ENCODE measurements at regions not wholly inside any gene's neighbourhood (a gene's known extent, or its start where the extent isn't known, plus 50 kb on each side); places are given as distances from the start of the nearest gene placed in this dataset.

DNA sequence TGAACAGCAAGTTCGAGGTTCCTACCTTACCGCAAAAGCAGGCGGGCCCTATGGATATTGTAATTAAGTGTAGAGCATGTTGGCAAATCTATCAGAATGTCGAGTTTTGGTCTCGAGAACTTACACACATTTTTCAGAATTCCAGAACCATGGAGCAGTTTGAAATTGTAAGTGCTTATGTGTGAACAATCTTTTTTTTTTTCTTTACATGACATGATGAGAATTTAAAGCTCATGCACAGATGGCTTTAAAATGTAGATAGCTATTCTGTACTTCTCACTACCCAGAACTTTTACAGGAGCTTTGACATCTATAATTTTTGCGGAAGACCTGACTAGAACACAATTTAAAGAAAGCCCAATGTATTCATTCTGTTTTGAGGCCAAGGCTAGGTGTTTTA is 117.8 kb upstream of the RSPO3 start:
- intact Hi-C loops (cut with micrococcal nuclease) = no loop called here
- Histone ChIP-seq H3K36me3 (no peaks in the 10 kb centered on the region), H3K4me3 (no peak overlapping the region), H3K27ac (replicated peaks) (no peak overlapping the region), H3K27me3 (ENCODE audit: low read depth) (no peaks in the 10 kb centered on the region), H3K4me1 (no peaks in the 10 kb centered on the region), H3K9me3 (replicated peaks) (no peaks in the 10 kb centered on the region)
- TF ChIP-seq, protein P1, sequence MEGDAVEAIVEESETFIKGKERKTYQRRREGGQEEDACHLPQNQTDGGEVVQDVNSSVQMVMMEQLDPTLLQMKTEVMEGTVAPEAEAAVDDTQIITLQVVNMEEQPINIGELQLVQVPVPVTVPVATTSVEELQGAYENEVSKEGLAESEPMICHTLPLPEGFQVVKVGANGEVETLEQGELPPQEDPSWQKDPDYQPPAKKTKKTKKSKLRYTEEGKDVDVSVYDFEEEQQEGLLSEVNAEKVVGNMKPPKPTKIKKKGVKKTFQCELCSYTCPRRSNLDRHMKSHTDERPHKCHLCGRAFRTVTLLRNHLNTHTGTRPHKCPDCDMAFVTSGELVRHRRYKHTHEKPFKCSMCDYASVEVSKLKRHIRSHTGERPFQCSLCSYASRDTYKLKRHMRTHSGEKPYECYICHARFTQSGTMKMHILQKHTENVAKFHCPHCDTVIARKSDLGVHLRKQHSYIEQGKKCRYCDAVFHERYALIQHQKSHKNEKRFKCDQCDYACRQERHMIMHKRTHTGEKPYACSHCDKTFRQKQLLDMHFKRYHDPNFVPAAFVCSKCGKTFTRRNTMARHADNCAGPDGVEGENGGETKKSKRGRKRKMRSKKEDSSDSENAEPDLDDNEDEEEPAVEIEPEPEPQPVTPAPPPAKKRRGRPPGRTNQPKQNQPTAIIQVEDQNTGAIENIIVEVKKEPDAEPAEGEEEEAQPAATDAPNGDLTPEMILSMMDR (IDR thresholded peaks at IDR 0.05; ENCODE audit: borderline replicate concordance) = no peak
- no peak for DNase-seq

DNA sequence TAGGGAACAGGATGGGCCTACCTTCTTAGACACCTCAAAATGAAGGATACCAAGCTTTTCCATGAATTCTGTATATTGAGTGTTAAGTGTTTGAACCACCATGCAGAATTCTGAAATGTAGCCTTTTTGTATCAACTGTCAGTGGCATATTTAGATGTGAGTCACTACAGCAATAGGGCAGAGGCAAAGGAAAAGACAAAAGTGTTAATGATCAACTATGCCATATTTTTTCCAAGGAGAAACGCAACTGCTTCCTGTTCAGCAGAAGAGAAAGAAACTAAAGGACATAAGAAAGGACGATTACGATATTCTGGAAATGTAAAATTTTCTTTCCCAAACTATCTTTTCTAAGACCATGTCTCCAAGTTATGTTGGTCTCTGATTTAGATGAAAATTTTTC is 104.6 kb upstream of the RSPO3 start:
- Histone ChIP-seq H3K36me3 (no peaks in the 10 kb centered on the region), H3K9me3 (replicated peaks) (no peaks in the 10 kb centered on the region), H3K4me3 (no peak overlapping the region), H3K27me3 (ENCODE audit: low read depth) (no peaks in the 10 kb centered on the region), H3K4me1 (no peaks in the 10 kb centered on the region), H3K27ac (replicated peaks) (no peak overlapping the region)
- DNase-seq = no peak
- TF ChIP-seq, protein P1 (IDR thresholded peaks at IDR 0.05; ENCODE audit: borderline replicate concordance) = no peak
- intact Hi-C loops (cut with micrococcal nuclease) = no loop called here

DNA sequence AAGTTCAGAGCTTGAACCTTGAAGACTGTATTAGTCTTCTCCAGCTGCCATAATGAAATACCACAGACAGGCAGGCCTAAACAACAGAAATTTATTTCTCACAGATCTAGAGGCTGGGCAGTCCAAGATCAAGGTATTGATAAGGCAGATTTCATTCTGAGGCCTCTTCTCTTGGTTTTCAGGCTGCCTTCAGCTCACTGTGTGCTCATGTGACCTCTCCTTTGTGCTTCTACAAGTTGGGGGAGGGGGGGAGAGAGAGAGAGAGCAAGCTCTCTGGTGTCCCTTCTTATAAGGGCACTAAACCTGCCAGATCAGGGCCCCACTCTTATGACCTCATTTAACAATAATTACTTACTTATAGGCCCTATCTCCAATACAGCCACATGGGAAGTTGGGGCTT is 102.6 kb upstream of the RSPO3 start:
- Histone ChIP-seq H3K9me3 (replicated peaks) (no peaks in the 10 kb centered on the region), H3K27ac (replicated peaks) (no peak overlapping the region), H3K4me3 (no peak overlapping the region), H3K27me3 (ENCODE audit: low read depth) (no peaks in the 10 kb centered on the region), H3K36me3 (no peaks in the 10 kb centered on the region), H3K4me1 (no peaks in the 10 kb centered on the region)
- intact Hi-C loops (cut with micrococcal nuclease) = no loop called here
- TF ChIP-seq, protein P1 (IDR thresholded peaks at IDR 0.05; ENCODE audit: borderline replicate concordance) = no peak
- DNase-seq = no peak

DNA sequence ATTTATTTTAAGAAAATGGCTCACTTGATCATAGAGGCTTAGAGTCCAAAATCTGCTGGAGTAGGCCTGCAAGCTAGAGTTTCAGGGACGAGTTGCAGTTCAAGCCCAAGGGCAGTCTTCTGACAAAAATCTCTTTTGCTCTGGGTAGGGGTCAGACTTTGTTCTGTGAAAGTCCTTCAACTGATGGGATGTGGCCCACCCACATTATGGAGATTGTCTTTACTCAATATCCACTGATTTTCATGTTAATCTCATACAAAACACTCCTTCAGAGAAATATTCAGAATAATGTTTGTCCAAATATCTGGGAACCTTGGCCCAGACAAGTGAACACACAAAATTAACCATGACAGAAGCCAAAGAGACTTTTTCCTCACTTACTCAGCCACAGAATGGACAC is 98.6 kb upstream of the RSPO3 start:
- TF ChIP-seq, protein P1 (IDR thresholded peaks at IDR 0.05; ENCODE audit: borderline replicate concordance) = no peak
- no peaks in the 10 kb centered on the region for H3K9me3 ChIP-seq (replicated peaks)

DNA sequence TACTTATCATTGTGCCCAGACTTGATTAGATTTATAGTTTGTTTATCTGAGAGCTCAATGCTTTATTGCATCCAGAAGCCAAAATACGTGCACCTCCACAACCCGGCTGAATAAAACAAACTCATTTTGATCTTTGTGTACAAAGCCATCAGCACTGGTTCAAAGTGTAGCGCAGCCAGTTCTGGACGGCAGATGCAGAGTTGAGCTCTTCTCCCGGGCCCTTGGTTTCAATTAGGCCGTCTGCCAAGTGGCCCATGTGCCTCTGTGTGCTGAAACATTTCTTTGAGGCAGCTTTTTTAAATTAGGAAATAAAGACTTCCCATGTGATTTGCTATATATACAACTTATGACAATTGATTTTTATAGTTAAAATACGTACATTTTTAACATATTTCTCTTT is 96.2 kb upstream of the RSPO3 start:
- H3K27ac ChIP-seq (replicated peaks) = no peak overlapping the region
- no peaks in the 10 kb centered on the region for H3K4me1 ChIP-seq
- no peaks in the 10 kb centered on the region for H3K36me3 ChIP-seq
- H3K9me3 ChIP-seq (replicated peaks) = no peaks in the 10 kb centered on the region
- DNase-seq = no peak
- no peaks in the 10 kb centered on the region for H3K27me3 ChIP-seq (ENCODE audit: low read depth)
- intact Hi-C loops (cut with micrococcal nuclease) = no loop called here
- H3K4me3 ChIP-seq = no peak overlapping the region
- TF ChIP-seq, protein P1 (IDR thresholded peaks at IDR 0.05; ENCODE audit: borderline replicate concordance) = no peak

More for the DNA sequence above, 98.6 kb upstream of the RSPO3 start:
- Histone ChIP-seq H3K27ac (replicated peaks) (no peak overlapping the region), H3K27me3 (ENCODE audit: low read depth) (no peaks in the 10 kb centered on the region), H3K36me3 (no peaks in the 10 kb centered on the region), H3K4me1 (no peaks in the 10 kb centered on the region), H3K4me3 (no peak overlapping the region)
- intact Hi-C loops (cut with micrococcal nuclease) = no loop called here
- no peak for DNase-seq

Data from left ventricle myocardium inferior (tissue), 1 donor.